Cardiac fibroblast (primary cell): ENCODE measurements at regions not wholly inside any gene's neighbourhood (a gene's known extent, or its start where the extent isn't known, plus 50 kb on each side); places are given as distances from the start of the nearest gene placed in this dataset.
"Not testable (repeated sequence)": the region's sequence is repeated elsewhere in the genome, so short reads cannot be mapped to it uniquely, and the experiment has no call there.

Source experiments
- DNase-seq, 2 donors: peaks; one replicate each; pipeline versions ENCODE4 v3.0.0 to v3.0.0-alpha.2; 2010; ENCODE audit warnings: low read depth in 2 of 2
- H3K4me3 ChIP-seq, 2 donors: replicated peaks in 1 of 2; 1 replicate in 1 of 2; 2 replicates in 1 of 2; pipeline ENCODE4 v1.5.1; 2011; ENCODE audit warnings: low read depth in 2 of 2, low read length in 2 of 2, mild to moderate bottlenecking in 2 of 2, moderate library complexity in 1 of 2
- TF ChIP-seq, protein P1 (sequence below): IDR thresholded peaks from one replicate; pipeline ENCODE4 v1.5.1; 2011; ENCODE audit warnings: low read depth, mild to moderate bottlenecking, low read length, inconsistent platforms

DNA sequence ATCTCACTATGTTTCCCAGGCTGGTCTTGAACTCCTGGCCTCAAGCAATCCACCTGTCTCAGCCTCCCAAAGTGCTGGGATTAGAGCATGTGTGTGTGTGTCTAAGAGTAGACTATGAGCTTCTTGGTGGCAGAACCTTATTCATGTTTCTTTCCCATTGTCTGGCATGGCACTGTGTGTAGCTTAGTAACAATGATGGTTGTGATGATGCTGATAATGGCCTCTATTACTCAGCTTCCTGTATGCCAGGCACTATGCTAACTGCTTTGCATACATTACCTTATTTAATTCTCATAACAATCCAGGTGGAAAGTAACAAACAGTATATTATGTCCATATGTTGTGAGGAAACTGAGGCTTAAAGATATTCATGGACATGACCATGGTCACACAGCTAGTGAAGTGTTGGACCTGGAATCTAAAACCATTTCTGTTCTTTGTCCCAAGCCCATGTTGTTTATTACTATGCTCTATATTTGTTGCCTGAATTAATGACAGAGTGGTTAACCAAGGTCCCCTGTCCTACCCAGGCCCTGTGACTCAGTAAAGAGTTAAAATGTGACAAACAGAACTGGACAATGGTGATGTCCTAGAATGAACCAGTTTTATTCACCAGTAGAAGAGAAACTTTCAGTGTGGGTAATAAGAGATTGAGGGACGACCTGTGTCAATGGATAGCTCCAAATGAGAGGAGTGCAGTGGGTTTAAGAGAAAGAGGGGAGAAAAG, 109.6 kb downstream of the KLF5 start:
- TF ChIP-seq, protein P1, sequence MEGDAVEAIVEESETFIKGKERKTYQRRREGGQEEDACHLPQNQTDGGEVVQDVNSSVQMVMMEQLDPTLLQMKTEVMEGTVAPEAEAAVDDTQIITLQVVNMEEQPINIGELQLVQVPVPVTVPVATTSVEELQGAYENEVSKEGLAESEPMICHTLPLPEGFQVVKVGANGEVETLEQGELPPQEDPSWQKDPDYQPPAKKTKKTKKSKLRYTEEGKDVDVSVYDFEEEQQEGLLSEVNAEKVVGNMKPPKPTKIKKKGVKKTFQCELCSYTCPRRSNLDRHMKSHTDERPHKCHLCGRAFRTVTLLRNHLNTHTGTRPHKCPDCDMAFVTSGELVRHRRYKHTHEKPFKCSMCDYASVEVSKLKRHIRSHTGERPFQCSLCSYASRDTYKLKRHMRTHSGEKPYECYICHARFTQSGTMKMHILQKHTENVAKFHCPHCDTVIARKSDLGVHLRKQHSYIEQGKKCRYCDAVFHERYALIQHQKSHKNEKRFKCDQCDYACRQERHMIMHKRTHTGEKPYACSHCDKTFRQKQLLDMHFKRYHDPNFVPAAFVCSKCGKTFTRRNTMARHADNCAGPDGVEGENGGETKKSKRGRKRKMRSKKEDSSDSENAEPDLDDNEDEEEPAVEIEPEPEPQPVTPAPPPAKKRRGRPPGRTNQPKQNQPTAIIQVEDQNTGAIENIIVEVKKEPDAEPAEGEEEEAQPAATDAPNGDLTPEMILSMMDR: no peak
- DNase-seq: peak; percentile 38 to 77
- no peak overlapping the region for H3K4me3 ChIP-seq

DNA sequence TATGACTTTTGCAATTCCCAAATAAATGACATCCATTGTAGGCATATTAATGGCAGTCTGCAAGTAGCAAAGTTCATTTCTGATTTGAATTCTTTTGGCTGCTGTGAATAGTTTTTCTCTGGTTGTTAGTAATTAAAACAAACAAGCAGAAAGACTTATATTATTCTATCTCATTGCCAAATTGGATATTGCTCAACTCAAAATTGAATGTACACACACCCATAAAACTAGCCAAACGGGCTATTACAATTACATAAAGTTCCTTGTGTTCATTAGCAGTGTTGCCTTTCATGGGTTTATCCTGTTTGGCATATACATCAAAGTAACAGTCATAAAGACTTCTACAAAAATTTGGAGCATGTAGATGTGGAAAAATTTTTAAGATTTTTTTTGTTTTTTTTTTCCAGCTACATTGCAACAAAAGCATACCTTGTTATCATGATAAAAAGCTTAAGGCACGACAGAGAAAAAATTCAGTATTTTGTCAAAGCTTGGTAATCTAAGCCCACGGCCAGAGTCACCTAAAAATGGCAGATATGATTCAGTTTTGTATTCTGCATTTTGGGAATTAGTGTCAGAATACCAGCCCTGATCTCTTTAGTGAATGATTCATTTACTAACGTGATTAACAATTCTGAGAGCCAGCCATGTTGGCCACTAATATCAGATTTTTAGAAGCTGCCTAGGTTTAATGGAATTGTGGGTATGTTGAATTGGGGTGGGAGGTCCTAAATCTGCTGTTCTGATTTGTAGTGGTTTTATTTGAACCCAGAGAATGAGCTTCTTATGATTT, 108.4 kb downstream of the KLF5 start:
- TF ChIP-seq, protein P1: no peak
- DNase-seq: peak in 1 of 2 donors; percentile 30

GRCh38 chr13:73166204-73166603, 107.4 kb downstream of the KLF5 start:
- no peak for DNase-seq
- TF ChIP-seq, protein P1: no peak
- H3K4me3 ChIP-seq: no peak overlapping the region

More for the DNA sequence above, 108.4 kb downstream of the KLF5 start:
- no peak overlapping the region for H3K4me3 ChIP-seq

DNA sequence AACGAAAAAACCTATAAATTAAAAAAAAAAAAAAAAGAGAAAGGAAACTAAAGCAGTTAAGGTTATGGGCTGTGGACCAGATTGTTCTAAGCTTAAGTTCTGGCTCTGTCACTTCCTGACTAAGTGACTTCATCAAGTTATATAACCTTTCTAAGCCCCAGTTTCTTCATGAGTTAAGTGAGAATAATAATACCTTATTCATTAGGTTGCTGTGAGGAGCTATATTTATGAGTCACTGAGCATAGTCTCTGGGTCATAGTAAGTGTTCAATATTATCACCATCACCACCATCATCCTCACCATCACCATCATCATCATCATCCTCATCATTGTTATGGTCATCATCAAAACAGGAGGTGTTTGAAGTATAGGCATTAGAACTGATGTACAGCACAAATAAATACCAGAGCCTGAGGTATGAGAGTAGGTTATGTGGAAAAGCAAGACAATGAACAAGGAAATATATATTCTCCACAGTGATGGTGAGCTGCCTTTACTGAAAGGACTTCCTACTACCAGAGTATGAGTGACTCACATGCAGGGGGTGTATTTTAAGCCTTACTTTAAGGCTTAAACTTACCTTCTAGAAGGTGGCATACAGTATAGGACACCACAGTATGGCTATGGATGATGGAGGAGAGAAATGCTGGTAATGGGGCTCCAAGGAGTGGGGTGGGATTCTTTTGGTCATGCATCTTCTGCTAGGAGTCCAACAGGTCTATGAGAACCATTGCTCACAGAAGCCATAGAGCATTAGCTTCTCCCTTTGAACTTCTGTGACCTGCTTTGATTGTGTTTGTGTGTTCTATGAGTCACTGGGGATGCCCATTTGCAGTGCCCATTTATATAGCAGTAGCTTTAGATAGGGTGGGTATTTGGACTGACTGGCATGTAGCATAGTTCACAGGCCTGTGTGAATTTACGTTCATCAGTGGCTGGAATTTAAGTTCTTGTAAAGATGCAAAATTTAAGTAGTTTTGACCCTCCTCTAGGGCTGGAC, 104.4 kb downstream of the KLF5 start:
- TF ChIP-seq, protein P1: no peak
- no peak for DNase-seq

DNA sequence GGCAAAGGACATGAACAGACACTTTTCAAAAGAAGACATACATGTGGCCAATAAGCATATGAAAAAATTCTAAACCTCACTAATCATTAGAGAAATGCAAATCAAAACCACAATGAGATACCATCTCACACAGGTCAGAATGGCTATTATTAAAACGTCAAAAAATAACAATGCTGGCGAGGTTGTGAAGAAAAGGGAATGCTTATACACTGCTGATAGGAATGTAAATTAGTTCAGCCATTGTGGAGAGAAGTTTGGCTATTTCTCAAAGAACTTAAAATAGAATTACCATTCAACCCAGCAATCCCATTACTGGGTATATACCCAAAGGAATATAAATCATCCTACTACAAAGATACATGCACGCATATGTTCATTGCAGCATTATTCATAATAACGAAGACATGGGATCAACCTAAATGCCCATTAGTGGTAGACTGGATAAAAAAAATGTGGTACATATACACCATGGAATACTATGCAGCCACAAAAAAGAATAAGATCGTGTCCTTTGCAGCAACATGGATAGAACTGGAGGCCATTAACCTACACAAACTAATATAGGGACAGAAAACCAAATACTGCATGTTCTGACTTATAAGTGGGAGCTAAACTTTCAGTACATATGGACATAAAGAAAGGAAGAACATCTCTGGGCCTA, 101.7 kb downstream of the KLF5 start:
- not testable (repeated sequence) for DNase-seq, H3K4me3 ChIP-seq

More for the DNA sequence above, 104.4 kb downstream of the KLF5 start:
- no peak overlapping the region for H3K4me3 ChIP-seq

DNA sequence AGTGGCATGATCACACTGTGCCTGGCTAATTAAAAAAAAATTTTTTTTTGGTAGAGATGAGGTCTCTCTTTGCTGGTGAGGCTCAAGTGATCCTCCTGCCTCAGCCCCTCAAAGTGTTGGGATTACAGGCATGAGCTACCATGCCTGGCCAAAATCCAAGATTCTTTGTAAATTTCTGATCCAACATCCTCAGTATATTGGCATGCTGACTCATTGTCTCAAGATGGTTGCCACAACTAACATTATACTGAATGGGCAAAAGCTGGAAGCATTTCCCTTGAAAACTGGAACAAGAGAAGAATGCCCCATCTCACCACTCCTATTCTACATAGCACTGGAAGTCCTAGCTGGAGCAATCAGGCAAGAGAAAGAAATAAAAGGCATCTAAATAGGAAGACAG, 100.0 kb downstream of the KLF5 start:
- no peak overlapping the region for H3K4me3 ChIP-seq
- TF ChIP-seq, protein P1: no peak
- peak; percentile 54 to 74 for DNase-seq
